ENCODE measurements at regions not wholly inside any gene's neighbourhood (a gene's known extent, or its start where the extent isn't known, plus 50 kb on each side); places are given as distances from the start of the nearest gene placed in this dataset.

DNA sequence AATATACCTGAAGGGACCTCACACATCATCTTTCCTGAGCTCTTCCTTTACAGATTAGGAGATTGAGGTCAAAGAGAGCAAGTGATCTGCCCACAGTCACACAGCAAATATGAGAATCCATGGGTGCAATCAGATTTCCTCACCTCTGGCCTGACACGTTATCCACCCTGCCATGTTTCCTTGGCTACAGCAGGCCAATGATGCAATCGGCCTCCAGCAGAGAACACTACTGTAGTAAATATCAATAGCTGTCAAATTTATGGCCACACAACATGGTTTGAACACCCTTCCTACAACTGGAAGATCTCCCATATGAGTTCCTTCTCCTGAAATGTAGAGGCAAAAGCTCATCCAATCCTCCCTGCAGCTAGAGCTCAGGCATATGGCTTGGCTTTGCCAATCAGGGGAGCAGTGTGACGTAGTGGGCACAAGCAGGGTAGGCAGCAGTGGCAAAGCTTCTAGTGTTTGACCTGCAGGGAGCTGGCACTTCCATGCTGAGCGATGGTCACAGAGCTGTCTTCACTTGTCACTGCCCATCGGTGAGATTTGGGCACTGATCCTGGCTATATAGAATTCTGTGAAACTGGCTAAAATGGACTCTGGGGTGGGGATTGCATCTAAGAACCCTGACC, 271.3 kb downstream of the TJP1 start:
- TF ChIP-seq CTCF (IDR thresholded peaks at IDR 0.05): no peak
- Histone ChIP-seq H3K4me1 (ENCODE audit: control insufficient read depth in 1 of 2, insufficient read depth in 1 of 2, low read depth in 1 of 2, low read length in 1 of 2) (no peaks in the 10 kb centered on the region), H3K4me3 (ENCODE audit: low read depth in 1 of 2, low read length in 1 of 2) (no peak overlapping the region), H3K36me3 (no peaks in the 10 kb centered on the region), H3K27me3 (no peaks in the 10 kb centered on the region), H3K9me3 (no peaks in the 10 kb centered on the region), H3K27ac (no peak overlapping the region)

DNA sequence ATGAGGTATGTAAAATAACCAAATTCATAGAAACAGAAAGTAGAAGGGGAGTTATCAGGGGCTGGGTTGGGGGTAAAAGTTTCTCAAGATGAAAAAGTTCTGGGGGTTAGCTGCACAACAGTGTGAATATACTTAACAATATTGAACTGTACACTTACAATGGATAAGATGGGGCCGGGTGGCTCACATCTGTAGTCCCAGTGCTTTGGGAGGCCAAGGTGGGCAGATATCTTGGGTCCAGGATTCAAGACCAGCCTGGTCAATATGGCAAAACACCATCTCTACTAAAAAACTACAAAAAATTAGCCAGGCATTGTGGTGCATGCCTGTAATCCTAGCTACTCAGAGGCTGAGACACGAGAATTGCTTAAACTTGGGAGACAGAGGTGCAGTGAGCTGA, 274.3 kb downstream of the TJP1 start:
- H3K4me3 ChIP-seq (ENCODE audit: low read depth in 1 of 2, low read length in 1 of 2): no peak overlapping the region
- no peak overlapping the region for H3K27ac ChIP-seq
- H3K9me3 ChIP-seq: no peaks in the 10 kb centered on the region
- H3K36me3 ChIP-seq: no peaks in the 10 kb centered on the region
- no peaks in the 10 kb centered on the region for H3K27me3 ChIP-seq
- no peak for TF ChIP-seq CTCF (IDR thresholded peaks at IDR 0.05)
- no peaks in the 10 kb centered on the region for H3K4me1 ChIP-seq (ENCODE audit: control insufficient read depth in 1 of 2, insufficient read depth in 1 of 2, low read depth in 1 of 2, low read length in 1 of 2)

DNA sequence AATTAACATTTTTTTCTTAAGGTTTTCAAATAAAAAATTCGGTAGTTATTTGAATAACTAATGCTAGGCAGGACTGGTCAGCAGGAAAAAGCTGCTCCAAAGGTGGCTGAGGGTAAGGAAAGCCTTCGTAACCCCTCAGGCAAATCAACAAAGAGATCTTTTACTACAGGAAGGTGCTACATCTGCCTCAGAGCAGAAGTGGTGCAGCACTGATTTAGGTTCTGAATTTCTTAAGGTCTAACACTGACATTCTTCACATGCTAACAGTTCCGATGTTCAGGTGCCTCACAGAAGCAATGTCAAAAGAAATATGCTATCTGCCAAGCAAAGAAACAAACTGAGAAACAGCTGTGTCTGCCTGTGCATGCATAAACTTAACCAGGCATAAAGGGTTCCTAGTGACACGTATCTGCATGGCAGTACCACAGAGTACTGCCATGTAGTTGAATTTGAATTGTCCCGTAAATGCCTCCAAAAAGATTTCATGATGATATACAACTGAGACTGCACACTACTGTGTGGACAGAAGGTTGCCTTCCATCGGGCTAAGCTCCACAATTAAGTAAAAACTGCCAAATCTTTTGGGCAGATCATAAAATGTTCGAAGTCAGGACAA, 275.0 kb upstream of the NSMCE3 start:
- Histone ChIP-seq H3K36me3 (no peaks in the 10 kb centered on the region), H3K4me1 (ENCODE audit: control insufficient read depth in 1 of 2, insufficient read depth in 1 of 2, low read depth in 1 of 2, low read length in 1 of 2) (no peaks in the 10 kb centered on the region), H3K9me3 (no peaks in the 10 kb centered on the region), H3K4me3 (ENCODE audit: low read depth in 1 of 2, low read length in 1 of 2) (no peak overlapping the region), H3K27me3 (no peaks in the 10 kb centered on the region), H3K27ac (no peak overlapping the region)
- no peak for TF ChIP-seq CTCF (IDR thresholded peaks at IDR 0.05)

DNA sequence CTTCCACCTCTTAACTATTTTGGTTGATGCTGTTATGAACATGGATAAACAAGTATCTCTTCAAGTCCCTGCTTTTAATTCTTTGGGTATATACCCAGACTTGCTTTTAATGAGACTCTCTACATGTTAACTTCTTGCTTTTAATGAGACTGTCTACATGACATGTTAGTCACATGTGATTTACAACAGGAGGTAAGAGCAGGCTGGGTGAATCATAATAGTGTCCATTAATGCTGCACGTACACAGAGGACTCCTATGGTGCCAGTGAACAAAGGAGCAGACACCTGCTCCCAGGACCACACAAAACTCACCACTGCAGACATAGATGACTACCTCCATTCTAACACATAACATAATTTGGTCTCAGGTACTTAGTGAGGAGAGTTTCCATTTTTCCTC, 273.4 kb upstream of the NSMCE3 start:
- H3K27me3 ChIP-seq: no peaks in the 10 kb centered on the region
- H3K9me3 ChIP-seq: no peaks in the 10 kb centered on the region
- no peak overlapping the region for H3K4me3 ChIP-seq (ENCODE audit: low read depth in 1 of 2, low read length in 1 of 2)
- TF ChIP-seq CTCF (IDR thresholded peaks at IDR 0.05): no peak
- H3K4me1 ChIP-seq (ENCODE audit: control insufficient read depth in 1 of 2, insufficient read depth in 1 of 2, low read depth in 1 of 2, low read length in 1 of 2): no peaks in the 10 kb centered on the region
- H3K36me3 ChIP-seq: no peaks in the 10 kb centered on the region
- no peak overlapping the region for H3K27ac ChIP-seq

GRCh38 chr15:29541309-29541708, 271.7 kb upstream of the NSMCE3 start:
- no peaks in the 10 kb centered on the region for H3K36me3 ChIP-seq
- H3K4me1 ChIP-seq (ENCODE audit: control insufficient read depth in 1 of 2, insufficient read depth in 1 of 2, low read depth in 1 of 2, low read length in 1 of 2): no peaks in the 10 kb centered on the region
- H3K9me3 ChIP-seq: no peaks in the 10 kb centered on the region
- no peak overlapping the region for H3K27ac ChIP-seq
- no peak for TF ChIP-seq CTCF (IDR thresholded peaks at IDR 0.05)
- H3K27me3 ChIP-seq: no peaks in the 10 kb centered on the region
- no peak overlapping the region for H3K4me3 ChIP-seq (ENCODE audit: low read depth in 1 of 2, low read length in 1 of 2)

Data from neutrophil (primary cell).